ENCODE measurements at regions not wholly inside any gene's neighbourhood (a gene's known extent, or its start where the extent isn't known, plus 50 kb on each side); places are given as distances from the start of the nearest gene placed in this dataset.
"Not testable (repeated sequence)": the region's sequence is repeated elsewhere in the genome, so short reads cannot be mapped to it uniquely, and the experiment has no call there.

DNA sequence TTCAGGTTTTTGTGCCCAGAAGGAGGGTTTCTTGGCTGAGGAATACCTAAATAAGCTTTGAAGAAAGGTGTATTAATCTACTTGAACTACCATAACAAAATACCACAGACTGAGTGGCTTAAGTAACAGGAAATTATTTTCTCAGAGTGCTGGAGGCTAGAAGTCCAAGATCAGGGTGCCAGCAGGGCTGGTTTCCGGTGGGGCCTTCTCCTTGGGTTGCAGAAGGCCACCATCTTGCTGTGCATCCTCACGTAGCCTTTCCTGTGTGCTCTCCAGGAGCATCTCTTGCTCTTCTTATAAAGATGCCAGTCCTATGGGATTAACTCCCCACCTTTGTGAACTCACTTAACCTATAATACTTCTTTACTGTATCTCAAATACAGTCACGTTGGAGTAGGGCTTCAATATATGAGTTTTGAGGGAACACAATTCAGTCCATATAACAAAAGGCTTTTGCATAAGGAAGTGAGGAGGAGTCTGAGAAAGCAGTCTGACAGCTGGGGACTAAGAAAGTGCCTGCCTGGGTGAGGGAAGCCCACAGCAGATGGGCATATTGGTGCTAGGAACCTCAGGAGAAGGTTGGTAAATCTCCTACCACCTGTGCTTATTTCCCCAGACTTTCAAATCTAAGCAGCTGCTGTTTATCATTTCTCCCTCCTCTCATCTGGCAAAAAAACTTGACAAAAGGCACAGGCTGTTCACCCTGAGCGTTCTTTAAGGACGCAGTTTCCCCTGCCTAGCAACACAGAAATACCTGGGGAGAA lies 89.6 kb upstream of the CBLB start:
- Mint-ChIP-seq H3K4me3 (no peak overlapping the region), H3K27ac (no peak overlapping the region), H3K27me3 (no peaks in the 10 kb centered on the region), H3K36me3 (peaks cover 10% of the 10 kb centered on the region), H3K4me1 (peaks cover 1% of the 10 kb centered on the region), H3K9me3 (ENCODE audit: low read depth) (peaks cover 17% of the 10 kb centered on the region)
- CTCF ChIA-PET, result no interaction called here
- ATAC-seq, result no peak
- DNase-seq, result no peak

DNA sequence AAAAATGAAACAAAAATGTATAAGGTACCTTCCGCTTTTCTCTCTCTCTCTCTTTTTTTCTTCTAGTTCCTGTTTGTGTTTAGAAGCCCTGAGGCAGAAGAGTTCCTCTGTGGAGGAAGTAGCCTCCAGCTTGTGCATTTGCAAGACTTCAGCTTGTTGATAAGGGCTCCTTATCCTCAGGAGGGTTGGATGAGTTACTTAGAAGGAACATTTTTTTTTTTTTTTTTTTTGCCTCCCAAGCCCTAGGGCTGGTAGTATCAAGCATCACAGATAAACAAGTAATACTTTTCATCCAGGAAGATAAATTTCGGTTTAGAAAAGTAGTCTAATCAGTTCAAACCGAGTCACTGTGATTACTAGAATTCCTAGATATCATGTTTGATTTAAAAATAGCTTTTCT lies 91.0 kb upstream of the CBLB start:
- CTCF ChIA-PET, result interaction anchor here (0.7 kb wide), 1 partner anchor 203 kb away, joined by 4 read pairs; no protein-coding TSS in a partner anchor

DNA sequence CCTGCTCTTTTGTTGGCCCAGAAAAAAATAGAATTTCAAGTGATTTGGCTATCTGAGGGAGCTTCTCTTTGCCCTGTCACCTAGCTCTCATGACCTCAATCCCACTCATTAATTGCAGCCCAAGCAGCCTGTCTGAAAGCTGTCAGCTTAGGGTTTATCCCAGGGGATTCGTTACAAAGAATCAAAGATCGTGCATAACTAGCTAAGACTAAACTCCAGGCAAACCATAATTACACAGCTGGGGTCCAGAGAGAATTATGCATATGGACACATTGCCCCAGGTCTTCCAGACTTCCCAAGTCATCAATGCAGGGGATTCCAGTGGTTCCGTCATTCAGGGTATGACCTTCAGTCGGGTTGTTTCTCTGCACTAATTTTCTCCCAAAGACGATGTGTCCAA lies 91.6 kb upstream of the CBLB start:
- H3K27ac Mint-ChIP-seq, result no peak overlapping the region
- H3K9me3 Mint-ChIP-seq (ENCODE audit: low read depth), result peaks cover 17% of the 10 kb centered on the region
- H3K4me3 Mint-ChIP-seq, result no peak overlapping the region
- CTCF ChIA-PET, result interaction anchor here (0.7 kb wide), 1 partner anchor 203 kb away, joined by 4 read pairs; no protein-coding TSS in a partner anchor
- H3K27me3 Mint-ChIP-seq, result no peaks in the 10 kb centered on the region
- DNase-seq, result no peak
- peaks cover 8% of the 10 kb centered on the region for H3K36me3 Mint-ChIP-seq
- peaks cover 1% of the 10 kb centered on the region for H3K4me1 Mint-ChIP-seq
- ATAC-seq, result no peak

More for the DNA sequence above, 91.0 kb upstream of the CBLB start:
- H3K4me3 Mint-ChIP-seq, result no peak overlapping the region
- H3K4me1 Mint-ChIP-seq, result peaks cover 1% of the 10 kb centered on the region
- H3K27me3 Mint-ChIP-seq, result no peaks in the 10 kb centered on the region
- peaks cover 15% of the 10 kb centered on the region for H3K9me3 Mint-ChIP-seq (ENCODE audit: low read depth)
- no peak overlapping the region for H3K27ac Mint-ChIP-seq
- no peak for ATAC-seq
- DNase-seq, result no peak
- peaks cover 8% of the 10 kb centered on the region for H3K36me3 Mint-ChIP-seq

DNA sequence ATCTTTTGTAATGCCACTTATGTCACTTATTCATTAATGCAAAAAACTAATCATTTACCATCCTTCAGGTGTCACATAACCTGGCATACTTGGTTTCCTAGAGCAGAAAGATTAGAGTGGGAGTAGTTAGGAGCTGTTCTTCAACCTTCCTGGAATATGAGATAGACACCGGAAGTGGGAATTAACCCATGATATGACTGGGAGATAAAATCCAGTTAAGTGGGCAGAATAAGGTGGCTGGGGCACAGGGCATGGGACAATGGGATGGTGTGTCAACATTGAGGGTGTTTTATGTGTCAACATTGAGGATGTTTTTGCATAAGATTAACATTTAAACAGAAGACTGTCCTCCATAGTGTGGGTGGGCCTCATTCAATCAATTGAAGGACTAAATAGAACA lies 94.3 kb upstream of the CBLB start:
- Mint-ChIP-seq H3K27ac (no peak overlapping the region), H3K36me3 (peaks cover 8% of the 10 kb centered on the region), H3K4me1 (peaks cover 1% of the 10 kb centered on the region), H3K9me3 (ENCODE audit: low read depth) (peaks cover 18% of the 10 kb centered on the region), H3K4me3 (no peak overlapping the region), H3K27me3 (no peaks in the 10 kb centered on the region)
- no peak for DNase-seq
- ATAC-seq, result no peak
- CTCF ChIA-PET, result no interaction called here

DNA sequence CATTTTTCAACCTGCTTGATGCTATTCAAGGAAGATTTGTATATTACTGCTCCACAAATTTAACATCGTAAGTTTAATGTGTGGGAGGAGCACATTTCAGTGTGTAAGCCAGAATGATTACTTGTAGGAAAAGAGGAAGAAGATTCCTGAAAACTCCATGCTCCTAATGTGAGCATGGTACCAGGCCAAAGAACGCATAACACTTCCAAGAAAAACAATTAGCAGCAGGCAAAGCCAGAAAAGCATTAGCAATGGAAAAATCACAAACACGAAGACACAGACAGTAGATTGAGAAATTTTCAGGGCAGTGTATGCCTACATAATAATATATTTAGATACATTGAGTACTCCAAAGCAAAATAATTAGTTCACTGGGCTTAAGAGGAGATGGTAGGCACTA lies 96.6 kb upstream of the CBLB start:
- Mint-ChIP-seq H3K27ac (no peak overlapping the region), H3K27me3 (no peaks in the 10 kb centered on the region), H3K36me3 (peaks cover 8% of the 10 kb centered on the region), H3K4me3 (no peak overlapping the region), H3K4me1 (peaks cover 1% of the 10 kb centered on the region), H3K9me3 (ENCODE audit: low read depth) (peaks cover 16% of the 10 kb centered on the region)
- CTCF ChIA-PET, result no interaction called here
- no peak for ATAC-seq
- DNase-seq, result no peak

DNA sequence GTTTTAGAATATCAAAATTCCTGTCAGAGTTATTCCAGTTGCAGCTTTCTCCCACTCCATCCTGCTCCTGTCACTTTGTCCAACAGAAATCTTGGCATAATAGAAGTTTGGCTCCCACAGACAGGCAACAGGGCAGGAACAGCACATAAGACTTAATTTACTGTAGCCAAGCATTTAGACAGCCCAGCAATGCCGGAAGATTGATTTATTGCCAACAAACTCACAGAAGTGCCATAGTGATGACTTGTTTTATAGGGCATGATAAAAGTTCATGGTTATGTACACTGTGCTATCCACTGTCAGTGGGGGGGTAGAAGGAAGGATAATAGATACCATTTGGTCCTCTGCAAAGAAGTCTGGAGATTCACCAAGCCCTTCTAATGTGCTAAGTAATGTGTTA lies 98.3 kb upstream of the CBLB start:
- peaks cover 20% of the 10 kb centered on the region for H3K36me3 Mint-ChIP-seq
- no peak overlapping the region for H3K27ac Mint-ChIP-seq
- DNase-seq, result no peak
- peaks cover 21% of the 10 kb centered on the region for H3K9me3 Mint-ChIP-seq (ENCODE audit: low read depth)
- H3K4me3 Mint-ChIP-seq, result no peak overlapping the region
- CTCF ChIA-PET, result no interaction called here
- H3K4me1 Mint-ChIP-seq, result no peaks in the 10 kb centered on the region
- ATAC-seq, result no peak
- H3K27me3 Mint-ChIP-seq, result no peaks in the 10 kb centered on the region

DNA sequence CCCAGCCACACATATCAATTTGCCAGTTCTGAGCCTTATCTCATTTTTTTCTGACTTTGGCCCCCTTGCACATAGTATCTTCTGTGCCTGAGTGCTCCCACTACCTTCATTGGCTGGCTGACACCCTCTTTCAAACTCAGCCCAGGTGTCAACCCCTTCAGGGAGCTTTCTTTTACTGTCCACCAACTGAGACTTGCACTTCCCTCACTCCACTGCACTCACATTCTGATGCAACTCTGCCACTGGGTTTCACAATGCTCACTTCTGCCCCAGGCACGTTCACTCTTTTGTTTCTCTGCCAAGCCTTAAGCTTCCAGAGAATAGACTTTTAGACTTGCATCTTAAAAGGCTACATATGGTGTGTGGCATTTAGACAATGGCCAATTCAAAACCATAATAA lies 101.5 kb upstream of the CBLB start:
- Mint-ChIP-seq H3K36me3 (peaks cover 20% of the 10 kb centered on the region), H3K9me3 (ENCODE audit: low read depth) (peaks cover 28% of the 10 kb centered on the region), H3K27me3 (no peaks in the 10 kb centered on the region), H3K4me1 (no peaks in the 10 kb centered on the region), H3K27ac (no peak overlapping the region), H3K4me3 (no peak overlapping the region)
- ATAC-seq, result no peak
- CTCF ChIA-PET, result no interaction called here
- DNase-seq, result no peak

DNA sequence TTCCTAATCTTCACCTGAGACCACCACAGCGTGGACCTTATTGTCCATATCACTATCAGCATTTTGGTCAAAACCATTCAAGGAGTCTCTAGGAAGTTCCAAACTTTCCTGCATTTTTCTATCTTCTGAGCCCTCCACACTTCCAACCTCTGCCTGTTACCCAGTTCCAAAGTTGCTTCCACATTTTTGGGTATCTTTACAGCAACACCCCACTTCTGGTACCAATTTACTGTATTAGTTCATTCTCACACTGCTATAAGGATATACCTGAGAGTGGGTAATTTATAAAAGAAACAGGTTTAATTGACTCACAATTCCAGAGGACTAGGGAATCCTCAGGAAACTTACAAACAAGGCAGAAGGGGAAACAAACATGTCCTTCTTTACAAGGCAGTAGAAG lies 103.3 kb upstream of the CBLB start:
- DNase-seq (no peak), ATAC-seq (no peak)
- Mint-ChIP-seq H3K4me3 (no peak overlapping the region), H3K4me1 (no peaks in the 10 kb centered on the region), H3K27ac (no peak overlapping the region), H3K9me3 (ENCODE audit: low read depth) (peaks cover 26% of the 10 kb centered on the region), H3K36me3 (peaks cover 23% of the 10 kb centered on the region), H3K27me3 (no peaks in the 10 kb centered on the region)
- CTCF ChIA-PET, result no interaction called here

DNA sequence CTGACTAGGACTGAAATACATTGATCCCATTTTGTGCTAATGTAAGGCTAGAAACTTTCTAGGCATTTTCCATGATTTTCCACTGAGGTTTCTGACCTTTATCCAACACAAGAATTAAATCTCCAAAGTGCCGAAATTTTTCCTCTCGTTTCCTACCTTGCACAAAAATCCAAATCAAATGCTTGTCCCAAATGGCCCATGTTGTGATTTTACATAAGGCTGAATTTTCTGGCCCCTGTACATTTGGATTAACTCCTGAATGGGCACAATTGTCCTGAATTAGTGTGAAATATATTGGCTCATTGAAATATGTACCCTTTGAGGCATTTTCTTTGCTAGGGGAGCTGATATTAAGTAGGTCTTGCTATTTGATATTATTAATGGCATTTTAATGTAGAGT lies 105.6 kb upstream of the CBLB start:
- Mint-ChIP-seq H3K27me3 (no peaks in the 10 kb centered on the region), H3K4me1 (no peaks in the 10 kb centered on the region), H3K27ac (no peak overlapping the region), H3K9me3 (ENCODE audit: low read depth) (peaks cover 24% of the 10 kb centered on the region), H3K36me3 (peaks cover 23% of the 10 kb centered on the region), H3K4me3 (no peak overlapping the region)
- CTCF ChIA-PET, result no interaction called here
- DNase-seq (no peak), ATAC-seq (no peak)

DNA sequence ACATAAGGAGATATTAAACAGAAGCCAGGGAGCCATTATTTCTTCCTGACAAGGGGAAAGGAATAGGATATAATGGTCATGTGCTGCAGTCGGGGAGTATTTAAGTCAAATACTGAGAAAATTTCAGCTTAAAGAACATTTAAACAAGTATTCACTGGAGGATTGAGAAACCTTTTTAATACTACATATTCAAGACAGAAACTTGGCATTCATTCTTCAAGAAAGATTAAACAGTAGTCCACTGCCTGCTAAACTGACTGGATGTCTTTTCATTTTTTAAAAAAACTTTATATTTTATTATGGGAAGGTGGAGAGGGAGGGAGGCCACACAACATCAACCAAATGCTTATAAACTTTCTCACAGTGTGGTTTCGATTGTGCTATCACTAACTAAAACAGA lies 107.4 kb upstream of the CBLB start:
- Mint-ChIP-seq H3K27me3 (no peaks in the 10 kb centered on the region), H3K27ac (no peak overlapping the region), H3K4me3 (no peak overlapping the region), H3K4me1 (no peaks in the 10 kb centered on the region), H3K36me3 (peaks cover 16% of the 10 kb centered on the region), H3K9me3 (ENCODE audit: low read depth) (peaks cover 15% of the 10 kb centered on the region)
- DNase-seq (no peak), ATAC-seq (no peak)
- CTCF ChIA-PET, result no interaction called here

DNA sequence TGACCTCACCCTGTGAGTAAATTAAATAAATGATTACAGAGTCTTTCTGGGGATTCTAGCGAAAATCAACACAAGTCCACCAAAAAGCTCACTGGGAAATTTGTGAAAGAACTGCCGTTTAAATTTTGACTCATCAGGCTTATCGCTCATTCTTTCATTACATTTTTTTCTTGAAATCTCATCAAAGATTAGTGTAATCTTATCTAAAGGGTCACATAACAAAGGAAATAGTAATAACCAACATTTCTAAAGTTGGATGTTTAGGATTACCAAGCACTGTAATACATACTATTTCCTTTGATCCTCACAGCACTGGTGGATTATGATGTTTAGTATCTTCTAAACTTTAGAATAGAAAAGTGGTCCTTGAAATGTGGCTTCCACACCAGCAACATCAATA lies 111.1 kb upstream of the CBLB start:
- Mint-ChIP-seq H3K9me3 (ENCODE audit: low read depth) (peaks cover 10% of the 10 kb centered on the region), H3K36me3 (peaks cover 23% of the 10 kb centered on the region), H3K4me3 (no peak overlapping the region), H3K27ac (no peak overlapping the region), H3K27me3 (no peaks in the 10 kb centered on the region), H3K4me1 (peaks cover 3% of the 10 kb centered on the region)
- DNase-seq (no peak), ATAC-seq (no peak)
- CTCF ChIA-PET, result no interaction called here

DNA sequence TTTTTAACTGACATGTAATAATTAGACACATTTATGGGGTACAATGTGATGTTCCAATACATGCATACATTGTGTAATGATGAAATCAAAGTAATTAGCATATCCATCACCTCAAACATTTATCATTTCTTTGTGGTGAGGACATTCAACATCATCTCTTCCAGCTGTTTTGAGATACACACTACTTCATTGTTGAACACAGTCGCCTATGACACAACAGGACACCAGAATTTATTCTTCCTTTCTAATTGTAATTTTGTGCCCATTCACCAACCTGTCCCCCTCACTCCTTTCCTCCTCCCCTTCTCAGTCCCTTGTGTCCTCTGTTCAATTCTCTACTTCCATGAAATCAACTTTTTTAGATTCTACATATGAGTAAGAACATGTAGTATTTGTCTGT lies 113.4 kb upstream of the CBLB start:
- ATAC-seq, result no peak
- Mint-ChIP-seq H3K27ac (no peak overlapping the region), H3K4me3 (no peak overlapping the region), H3K9me3 (ENCODE audit: low read depth) (peaks cover 10% of the 10 kb centered on the region), H3K4me1 (peaks cover 11% of the 10 kb centered on the region), H3K36me3 (peaks cover 24% of the 10 kb centered on the region), H3K27me3 (no peaks in the 10 kb centered on the region)
- CTCF ChIA-PET, result interaction anchor here (0.6 kb wide), 1 partner anchor 443 kb away, joined by 3 read pairs; no protein-coding TSS in a partner anchor
- DNase-seq, result no peak

DNA sequence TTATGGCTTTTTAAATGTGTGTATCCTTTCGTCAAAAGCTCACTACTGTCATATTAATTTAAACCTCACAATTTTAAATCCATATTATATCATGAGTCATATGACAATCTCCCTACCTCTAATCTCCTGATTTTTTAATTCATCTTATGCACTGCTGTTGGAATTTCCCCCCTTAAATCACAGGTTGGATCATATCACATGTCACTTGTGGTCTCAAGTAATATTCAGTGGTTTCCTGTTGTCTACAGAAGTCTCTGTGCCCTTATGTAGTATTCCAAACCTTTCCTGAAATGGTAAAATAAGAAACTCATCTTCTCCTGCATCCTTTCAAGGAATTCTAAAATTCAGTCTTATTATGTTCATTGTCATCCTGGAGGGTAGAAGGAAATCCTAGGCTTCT lies 116.0 kb upstream of the CBLB start:
- H3K9me3 Mint-ChIP-seq (ENCODE audit: low read depth), result peaks cover 14% of the 10 kb centered on the region
- H3K4me1 Mint-ChIP-seq, result peaks cover 29% of the 10 kb centered on the region
- CTCF ChIA-PET, result no interaction called here
- no peaks in the 10 kb centered on the region for H3K27me3 Mint-ChIP-seq
- DNase-seq, result no peak
- ATAC-seq, result no peak
- peaks cover 46% of the 10 kb centered on the region for H3K36me3 Mint-ChIP-seq
- H3K4me3 Mint-ChIP-seq, result no peak overlapping the region
- H3K27ac Mint-ChIP-seq, result no peak overlapping the region

DNA sequence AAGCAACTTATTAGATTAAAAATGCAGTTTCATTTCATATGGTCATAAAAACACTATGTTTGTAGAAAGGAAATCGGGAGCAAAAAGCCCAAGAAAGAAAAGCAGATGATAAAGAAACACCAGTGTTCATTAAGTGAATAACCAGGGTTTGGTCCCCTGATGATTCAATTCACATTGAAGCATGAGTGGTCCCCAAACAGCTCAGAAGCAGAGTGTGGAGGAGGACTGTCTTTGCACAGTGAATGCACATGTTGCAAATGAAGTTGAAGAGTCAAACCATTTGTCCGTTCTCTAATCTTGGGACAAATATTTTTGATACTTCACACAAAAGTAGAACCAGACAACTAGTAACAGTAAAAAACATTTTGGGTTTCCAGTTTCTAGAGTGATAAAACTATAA lies 117.5 kb upstream of the CBLB start:
- CTCF ChIA-PET, ATAC-seq, H3K27me3 Mint-ChIP-seq, DNase-seq, H3K27ac Mint-ChIP-seq, H3K4me3 Mint-ChIP-seq: not testable (repeated sequence)
- H3K9me3 Mint-ChIP-seq (ENCODE audit: low read depth), result peaks cover 23% of the 10 kb centered on the region
- peaks cover 29% of the 10 kb centered on the region for H3K4me1 Mint-ChIP-seq
- H3K36me3 Mint-ChIP-seq, result peaks cover 57% of the 10 kb centered on the region

Data from activated CD8-positive, alpha-beta memory T cell treated with anti-CD3 and anti-CD28 coated beads, Interleukin-2, amount 10 ng/mL, durations not matched to agents 7 days and 5 days (primary cell).